Prostate gland (tissue), 2 donors: ENCODE measurements at regions not wholly inside any gene's neighbourhood (a gene's known extent, or its start where the extent isn't known, plus 50 kb on each side); places are given as distances from the start of the nearest gene placed in this dataset.
"Not testable (repeated sequence)": the region's sequence is repeated elsewhere in the genome, so short reads cannot be mapped to it uniquely, and the experiment has no call there.

ENCODE experiments used
- POLR2AphosphoS5 ChIP-seq: sonication (generic); formaldehyde crosslinking; IDR thresholded peaks from one replicate; pipeline ENCODE4 v1.6.1; 2017; ENCODE audit warnings: antibody characterized with exemption
- TF ChIP-seq, protein P1 (sequence below), 4 experiments: fragments of 200-600 bp in 2 of 4; fragments of 450-650 bp in 2 of 4; sonication (generic) in 2 of 4; IDR thresholded peaks; 1 replicate in 3 of 4; 2 replicates in 1 of 4; pipeline ENCODE4 v1.5.1; 2016 to 2019; ENCODE audit warnings: antibody characterized with exemption in 4 of 4, mild to moderate bottlenecking in 2 of 4, moderate library complexity in 2 of 4

DNA sequence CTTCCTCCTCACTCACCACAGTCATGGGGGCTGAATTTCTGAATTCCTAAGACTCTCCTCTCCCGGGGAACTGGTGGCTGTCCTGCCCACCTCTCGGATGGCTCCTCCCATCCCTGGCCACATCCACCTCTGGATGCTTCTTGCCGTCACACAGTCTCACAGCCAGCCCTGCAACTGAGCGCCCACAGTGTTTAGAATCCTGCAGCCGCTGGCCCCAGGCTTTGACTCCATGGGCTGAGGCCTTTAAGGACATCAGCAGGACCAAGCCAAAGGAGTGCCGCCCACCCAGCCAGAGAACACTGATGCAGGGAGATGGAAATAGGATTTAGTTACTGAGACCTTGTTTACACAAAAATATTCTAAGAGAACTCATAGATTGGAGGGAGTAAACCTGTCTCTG lies 299.3 kb upstream of the WSB1 start:
- TF ChIP-seq, protein P1, sequence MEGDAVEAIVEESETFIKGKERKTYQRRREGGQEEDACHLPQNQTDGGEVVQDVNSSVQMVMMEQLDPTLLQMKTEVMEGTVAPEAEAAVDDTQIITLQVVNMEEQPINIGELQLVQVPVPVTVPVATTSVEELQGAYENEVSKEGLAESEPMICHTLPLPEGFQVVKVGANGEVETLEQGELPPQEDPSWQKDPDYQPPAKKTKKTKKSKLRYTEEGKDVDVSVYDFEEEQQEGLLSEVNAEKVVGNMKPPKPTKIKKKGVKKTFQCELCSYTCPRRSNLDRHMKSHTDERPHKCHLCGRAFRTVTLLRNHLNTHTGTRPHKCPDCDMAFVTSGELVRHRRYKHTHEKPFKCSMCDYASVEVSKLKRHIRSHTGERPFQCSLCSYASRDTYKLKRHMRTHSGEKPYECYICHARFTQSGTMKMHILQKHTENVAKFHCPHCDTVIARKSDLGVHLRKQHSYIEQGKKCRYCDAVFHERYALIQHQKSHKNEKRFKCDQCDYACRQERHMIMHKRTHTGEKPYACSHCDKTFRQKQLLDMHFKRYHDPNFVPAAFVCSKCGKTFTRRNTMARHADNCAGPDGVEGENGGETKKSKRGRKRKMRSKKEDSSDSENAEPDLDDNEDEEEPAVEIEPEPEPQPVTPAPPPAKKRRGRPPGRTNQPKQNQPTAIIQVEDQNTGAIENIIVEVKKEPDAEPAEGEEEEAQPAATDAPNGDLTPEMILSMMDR (IDR thresholded peaks at IDR 0.05): not testable (repeated sequence)
- not testable (repeated sequence) for TF ChIP-seq POLR2AphosphoS5
